GM06990 (cell line): ENCODE measurements at regions not wholly inside any gene's neighbourhood (a gene's known extent, or its start where the extent isn't known, plus 50 kb on each side); places are given as distances from the start of the nearest gene placed in this dataset.
A peak's percentile ranks its signal among the peaks of the same experiment; 100 is the strongest.

ENCODE experiments used
- DNase-seq: peaks from one replicate; pipeline ENCODE4 v3.0.0-alpha.2; 2011; ENCODE audit not compliant: insufficient read length; ENCODE audit errors: extremely low read depth
- H3K27me3 ChIP-seq: replicated peaks from 2 replicates; pipeline ENCODE4 v1.6.0; 2011; ENCODE audit warnings: low read length; ENCODE audit not compliant: control insufficient read depth, insufficient read depth
- H3K36me3 ChIP-seq: 2 replicates; pipeline ENCODE4 v1.5.1; 2011; ENCODE audit warnings: low read length; ENCODE audit not compliant: control insufficient read depth, insufficient read depth
- H3K4me3 ChIP-seq: replicated peaks from 2 replicates; pipeline ENCODE4 v1.5.1; 2011; ENCODE audit warnings: low read depth, mild to moderate bottlenecking, control low read depth, low read length
- CTCF ChIP-seq: IDR thresholded peaks from 2 replicates; pipeline ENCODE4 v1.5.1; 2011; ENCODE audit warnings: low read length, control low read depth, mild to moderate bottlenecking, inconsistent platforms; ENCODE audit not compliant: insufficient read depth, poor library complexity, severe bottlenecking

GRCh38 chr1:110781525-110781924, 91.4 kb upstream of the CD53 start:
- DNase-seq, result no peak
- no peaks in the 10 kb centered on the region for H3K27me3 ChIP-seq

GRCh38 chr1:110780600-110781484, 92.1 kb upstream of the CD53 start:
- Histone ChIP-seq H3K27me3 (no peaks in the 10 kb centered on the region), H3K4me3 (no peak overlapping the region), H3K36me3 (no peaks in the 10 kb centered on the region)
- peak; percentile 62 for DNase-seq
- peak; percentile 79 for TF ChIP-seq CTCF

More at GRCh38 chr1:110781525-110781924, 91.4 kb upstream of the CD53 start:
- TF ChIP-seq CTCF, result no peak
- Histone ChIP-seq H3K4me3 (no peak overlapping the region), H3K36me3 (no peaks in the 10 kb centered on the region)

- H3K4me3 ChIP-seq, result no peak overlapping the region
- TF ChIP-seq CTCF, result no peak
- DNase-seq, result no peak
- H3K27me3 ChIP-seq, result no peaks in the 10 kb centered on the region
- H3K36me3 ChIP-seq, result no peaks in the 10 kb centered on the region
These were observed 93.3 kb upstream of the CD53 start for GRCh38 chr1:110779636-110780035.

- no peak for TF ChIP-seq CTCF
- Histone ChIP-seq H3K27me3 (no peaks in the 10 kb centered on the region), H3K36me3 (no peaks in the 10 kb centered on the region), H3K4me3 (no peak overlapping the region)
- no peak for DNase-seq
These were observed 94.1 kb upstream of the CD53 start for GRCh38 chr1:110778821-110779220.

- DNase-seq, result no peak
- Histone ChIP-seq H3K27me3 (no peaks in the 10 kb centered on the region), H3K4me3 (no peak overlapping the region), H3K36me3 (no peaks in the 10 kb centered on the region)
- no peak for TF ChIP-seq CTCF
These were observed 95.7 kb upstream of the CD53 start for GRCh38 chr1:110777228-110777627.

GRCh38 chr1:110774398-110774797, 98.5 kb upstream of the CD53 start:
- H3K36me3 ChIP-seq, result no peaks in the 10 kb centered on the region
- H3K27me3 ChIP-seq, result no peaks in the 10 kb centered on the region

More at GRCh38 chr1:110774398-110774797, 98.5 kb upstream of the CD53 start:
- no peak for DNase-seq
- TF ChIP-seq CTCF, result no peak
- no peak overlapping the region for H3K4me3 ChIP-seq
